HG02938 (cell line): ENCODE measurements at regions not wholly inside any gene's neighbourhood (a gene's known extent, or its start where the extent isn't known, plus 50 kb on each side); places are given as distances from the start of the nearest gene placed in this dataset.

ENCODE experiments used
- ATAC-seq: cut with Tn5 transposase; IDR thresholded peaks from one replicate; pipeline ENCODE4 v1.9.1; 2021; ENCODE audit warnings: mild to moderate bottlenecking, moderate library complexity; ENCODE audit not compliant: unreplicated experiment

DNA sequence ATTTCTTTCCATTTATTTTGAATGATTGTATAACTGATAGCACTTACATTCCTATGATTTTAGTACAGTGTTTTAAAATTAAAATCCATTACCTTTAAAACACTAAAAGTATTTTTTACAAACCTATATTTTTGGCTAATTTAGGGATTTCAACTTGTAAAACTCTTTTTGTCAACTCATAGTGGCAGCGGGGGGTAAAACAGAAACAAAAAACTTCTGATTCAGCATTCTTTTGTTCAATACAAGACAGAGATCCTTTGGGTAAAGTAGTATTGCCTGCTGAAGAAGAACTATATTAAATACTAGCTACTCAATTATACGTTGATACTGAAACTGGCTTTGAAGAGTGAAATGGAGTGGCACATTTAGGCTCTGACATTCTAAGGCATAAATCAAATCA lies 437.4 kb upstream of the CDH19 start:
- no peak for ATAC-seq

DNA sequence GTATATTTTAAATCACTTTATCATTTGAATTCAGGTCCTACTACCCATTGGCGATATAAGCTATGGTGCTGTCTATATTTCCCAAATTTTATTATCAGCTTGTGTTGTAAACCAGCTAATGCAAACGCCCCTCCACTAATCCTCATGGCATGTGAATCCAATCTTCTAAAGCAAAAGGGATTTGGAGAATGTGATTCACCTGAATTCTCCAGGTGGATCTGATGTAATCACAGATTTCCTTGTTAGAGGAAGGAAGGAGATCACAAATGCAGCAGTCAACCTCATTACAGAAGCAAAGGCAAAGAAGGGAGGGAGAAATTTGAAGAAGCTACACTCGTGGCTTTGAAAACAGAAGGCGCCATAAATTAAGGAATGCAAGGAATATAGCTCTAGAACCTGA lies 431.1 kb upstream of the CDH19 start:
- no peak for ATAC-seq

DNA sequence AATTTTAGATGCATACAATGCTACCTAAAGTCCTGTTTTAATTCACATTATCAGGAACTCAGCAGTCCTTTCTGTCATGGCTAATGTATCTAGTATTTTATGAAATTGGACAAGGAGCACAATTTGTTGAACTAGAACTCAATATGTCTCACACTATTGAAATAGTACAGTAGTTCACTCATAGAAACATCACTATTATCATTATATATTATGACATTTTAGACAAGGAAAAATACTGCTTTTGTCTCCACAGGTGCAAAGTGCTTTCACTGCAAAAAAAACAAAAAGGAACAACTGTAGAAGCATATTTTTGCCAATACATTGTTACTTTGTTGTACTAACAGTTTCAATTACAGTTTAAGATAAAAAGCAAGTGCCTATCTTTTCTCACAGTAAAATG lies 419.2 kb upstream of the CDH19 start:
- no peak for ATAC-seq

DNA sequence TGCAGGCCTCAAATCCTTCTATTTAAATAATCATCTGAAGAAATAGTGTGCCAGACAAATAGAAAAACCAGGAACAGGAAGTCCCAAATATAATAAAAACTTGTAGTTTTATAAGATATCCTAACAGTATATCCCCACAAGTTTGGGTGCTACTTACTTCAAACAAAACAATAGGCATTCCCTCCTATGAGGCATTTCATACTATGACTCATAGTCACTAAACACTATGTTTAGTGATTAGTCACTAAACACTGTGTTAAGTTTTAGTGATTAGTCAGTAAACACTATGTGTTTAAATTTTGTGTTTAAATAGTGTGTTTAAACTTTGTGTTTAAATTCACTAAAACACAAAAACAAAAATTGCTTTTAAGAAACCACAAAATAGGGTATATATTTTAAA lies 407.0 kb upstream of the CDH19 start:
- no peak for ATAC-seq

DNA sequence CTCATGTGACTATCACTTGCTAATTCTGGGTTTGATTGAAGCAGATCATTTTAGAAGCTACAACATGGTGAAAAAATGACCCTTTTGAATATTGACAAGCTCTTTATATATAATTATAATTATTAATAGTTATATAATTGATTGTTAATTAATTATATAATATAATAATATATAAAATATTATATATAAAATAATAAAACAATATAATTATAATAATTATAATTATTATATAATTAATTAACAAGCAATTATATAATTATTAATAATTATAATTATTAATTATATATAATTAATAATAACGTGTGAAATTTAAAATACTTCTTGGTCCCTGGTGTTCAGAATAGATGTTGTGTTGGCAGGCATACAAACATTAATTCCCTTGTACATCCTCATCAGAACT lies 404.1 kb upstream of the CDH19 start:
- no peak for ATAC-seq

DNA sequence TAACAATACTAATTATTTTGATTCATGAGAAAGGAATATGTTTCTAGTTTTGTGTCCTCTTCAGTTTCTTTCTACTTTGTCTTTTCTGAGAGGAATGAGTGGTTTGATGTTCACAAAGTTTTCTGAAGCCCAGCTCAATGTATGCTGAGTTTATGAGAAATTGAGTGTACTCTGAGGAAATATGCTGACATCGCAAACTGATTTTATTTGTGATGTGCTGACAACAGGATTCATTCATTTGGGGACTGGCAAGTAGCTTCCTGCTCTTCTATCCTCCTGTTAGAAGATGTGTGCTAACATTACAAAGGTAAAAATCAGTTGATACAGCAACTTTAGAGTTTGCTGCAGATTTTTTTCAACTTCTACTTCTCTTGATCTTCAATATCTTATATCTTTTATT lies 403.2 kb upstream of the CDH19 start:
- no peak for ATAC-seq

DNA sequence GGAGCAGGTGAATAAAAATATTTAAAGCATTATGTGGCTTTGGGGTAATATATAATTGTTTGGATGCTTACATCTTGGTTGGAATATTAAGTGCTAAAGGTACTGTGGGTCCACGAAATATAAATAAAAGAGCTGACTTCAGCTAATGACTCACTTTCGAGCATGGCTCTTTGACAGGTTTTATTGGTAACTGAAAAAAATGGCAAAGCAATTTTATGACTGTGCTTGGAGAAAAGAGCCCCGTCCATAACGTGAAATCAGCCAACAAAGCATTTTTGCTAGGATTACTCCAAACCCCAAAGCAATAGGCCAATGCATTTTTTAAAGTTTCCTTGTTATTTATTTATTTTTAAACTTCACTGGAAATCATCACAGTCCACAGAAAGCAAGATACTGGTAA lies 397.2 kb upstream of the CDH19 start:
- no peak for ATAC-seq

DNA sequence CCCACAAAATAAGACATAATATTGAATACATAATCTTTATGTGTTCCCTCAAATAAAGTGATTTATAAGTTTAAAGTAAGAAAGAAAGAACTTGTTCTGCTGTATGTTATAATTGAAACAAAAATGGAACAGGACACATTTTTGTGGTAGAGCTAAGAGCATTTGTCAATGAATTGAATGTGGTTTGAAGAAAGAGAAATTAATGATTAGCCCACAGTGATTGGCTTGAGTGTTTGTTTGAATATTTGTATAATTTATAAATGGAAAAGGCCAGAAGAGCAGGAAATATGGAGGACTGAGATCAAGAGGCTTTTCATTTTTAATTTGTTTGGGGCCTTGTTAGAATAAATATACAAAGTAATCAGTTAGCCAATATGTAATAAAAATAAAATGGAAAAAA lies 395.1 kb upstream of the CDH19 start:
- ATAC-seq = no peak

DNA sequence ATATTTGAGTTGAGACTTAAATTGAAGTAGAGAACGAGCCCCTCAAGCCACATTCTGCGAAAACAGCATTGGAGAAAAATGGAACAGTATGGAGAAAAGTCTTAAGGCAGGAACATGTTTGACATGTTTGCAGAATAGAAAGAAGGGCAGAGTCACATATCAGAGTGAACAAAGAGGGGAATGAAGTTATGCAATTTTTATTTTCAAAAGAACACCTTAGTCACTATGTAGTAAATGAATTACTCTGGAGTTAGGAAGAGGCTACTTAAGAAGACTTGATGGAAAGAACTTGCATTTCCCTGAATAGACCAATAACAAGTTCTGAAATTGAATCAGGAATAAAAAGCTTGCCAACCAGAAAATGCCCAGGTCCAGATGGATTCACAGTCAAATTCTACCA lies 391.4 kb upstream of the CDH19 start:
- ATAC-seq = no peak

DNA sequence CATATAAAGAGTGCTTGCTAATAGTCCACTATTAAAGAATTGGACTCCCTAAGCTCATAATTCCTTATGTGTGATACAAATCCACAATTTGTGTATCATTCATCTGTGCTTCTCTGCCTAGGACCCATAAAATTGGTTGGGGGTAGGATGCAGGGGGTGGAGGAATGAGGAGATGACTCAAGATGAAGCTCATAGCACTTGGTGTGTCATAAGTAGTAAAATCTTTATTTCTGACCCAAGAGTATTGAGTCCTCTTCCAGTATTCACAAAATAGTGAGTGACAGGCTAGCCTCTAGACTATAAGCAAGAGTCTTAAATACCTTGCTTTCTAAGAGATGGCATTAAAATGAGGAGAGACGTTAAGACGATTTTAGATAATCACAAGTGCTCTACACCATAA lies 390.9 kb upstream of the CDH19 start:
- ATAC-seq = no peak

DNA sequence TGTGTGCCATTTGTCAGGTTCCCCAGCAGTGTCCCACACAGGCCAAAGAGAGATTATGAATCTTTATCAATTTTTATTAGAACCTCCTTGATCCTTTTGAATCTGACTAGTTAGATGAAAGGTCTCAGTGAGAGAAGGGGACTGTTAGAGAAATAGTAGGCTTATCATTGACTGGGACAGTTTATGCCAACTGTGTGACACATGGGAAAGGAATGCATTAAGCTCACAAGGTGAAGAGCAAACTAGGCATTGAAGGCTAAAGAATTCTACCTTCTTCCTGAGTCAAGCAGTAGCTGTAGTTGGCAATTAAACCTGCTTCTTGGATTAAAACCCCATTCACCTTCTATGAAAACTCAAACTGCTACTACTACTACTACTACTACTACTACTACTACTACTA lies 389.6 kb upstream of the CDH19 start:
- no peak for ATAC-seq

DNA sequence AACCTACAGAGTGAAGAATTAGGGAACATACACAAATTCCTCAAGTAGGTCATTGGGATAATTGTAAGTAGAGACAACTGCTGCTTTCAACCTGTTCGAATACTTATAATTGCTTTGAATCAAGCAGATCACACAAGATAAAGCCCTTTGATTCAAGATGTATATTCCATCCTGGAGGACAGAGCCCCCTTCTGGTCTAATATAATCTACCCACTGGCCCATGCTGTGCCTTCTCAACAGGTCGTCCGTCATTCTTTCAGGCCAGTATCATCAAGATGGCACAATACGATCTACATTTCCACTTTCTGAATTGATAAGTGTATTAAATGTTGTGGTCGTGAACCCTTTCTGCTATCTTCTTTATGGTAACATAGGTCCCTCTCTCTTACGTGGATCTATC lies 387.0 kb upstream of the CDH19 start:
- ATAC-seq = no peak

DNA sequence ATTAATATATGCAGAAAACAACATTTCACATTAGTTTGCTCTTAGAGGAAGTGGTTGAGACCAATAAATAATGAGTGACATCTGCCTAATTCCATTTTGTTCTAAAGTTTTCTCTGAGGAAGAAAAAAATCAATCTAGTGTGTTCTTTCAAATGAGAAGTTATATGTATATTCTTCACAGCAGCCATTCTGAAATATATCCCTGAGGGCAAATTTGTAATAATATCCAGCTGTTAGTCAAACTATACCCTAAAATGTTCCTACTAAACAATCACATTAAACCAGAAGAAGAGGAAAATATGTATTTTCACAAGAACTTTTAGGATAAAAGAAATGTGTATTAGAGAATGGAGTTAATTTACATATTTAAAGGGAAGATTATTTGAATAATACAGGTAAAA lies 375.1 kb upstream of the CDH19 start:
- ATAC-seq = no peak

DNA sequence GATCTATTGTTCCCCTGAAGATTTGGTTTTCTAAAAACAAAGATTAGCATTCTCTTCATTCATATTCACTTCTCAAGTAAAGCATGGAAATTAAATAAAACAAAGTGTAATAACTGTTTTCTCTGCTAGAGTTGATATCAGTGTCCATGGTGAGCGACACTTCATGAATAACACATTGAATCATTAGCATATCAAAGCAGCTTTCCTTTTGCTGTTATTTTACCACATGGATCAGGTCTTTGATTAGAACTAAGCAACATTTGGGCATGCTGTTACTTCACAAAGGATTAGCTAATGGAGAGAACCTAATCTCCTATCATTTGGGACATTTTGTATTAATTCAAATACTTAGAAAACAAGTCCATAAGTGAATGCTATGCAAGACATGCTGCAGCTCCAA lies 368.8 kb upstream of the CDH19 start:
- ATAC-seq = no peak

DNA sequence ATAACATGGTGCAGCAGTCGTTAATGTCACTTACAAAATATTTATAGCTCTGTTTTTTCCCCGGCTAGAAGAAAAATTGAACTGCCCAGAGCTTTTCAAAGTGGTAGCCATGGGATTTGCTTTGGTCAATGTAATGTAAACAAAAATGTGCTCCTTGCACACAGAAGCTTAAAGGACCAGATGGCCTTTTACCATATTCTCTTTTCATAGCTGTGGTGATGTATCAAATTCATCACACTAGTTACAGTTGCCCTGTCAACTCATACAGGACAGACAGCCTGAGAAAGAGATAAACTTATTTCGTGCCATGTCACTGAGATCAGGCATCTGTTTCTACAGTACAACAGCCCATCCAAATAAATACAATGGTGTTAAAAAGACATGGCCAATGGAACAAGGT lies 368.1 kb upstream of the CDH19 start:
- no peak for ATAC-seq

DNA sequence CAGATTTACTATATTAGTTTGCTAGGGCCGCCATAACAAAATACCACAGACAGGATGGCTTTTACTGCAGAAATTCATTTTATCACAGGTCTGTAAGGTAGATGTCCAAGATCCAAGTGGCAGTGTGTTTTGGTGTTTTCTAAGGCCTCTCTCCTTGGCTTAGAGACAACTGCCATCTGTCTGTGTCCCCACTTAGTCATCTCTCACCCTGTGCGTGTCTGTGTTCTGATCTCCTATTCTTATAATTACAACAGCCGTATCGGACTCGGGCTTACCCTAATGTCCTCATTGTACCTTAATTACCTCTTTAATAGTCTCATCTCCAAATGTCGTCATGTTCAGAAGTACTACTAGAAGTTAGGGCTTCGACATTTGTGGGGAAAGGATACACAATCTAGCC lies 362.3 kb upstream of the CDH19 start:
- ATAC-seq = no peak

DNA sequence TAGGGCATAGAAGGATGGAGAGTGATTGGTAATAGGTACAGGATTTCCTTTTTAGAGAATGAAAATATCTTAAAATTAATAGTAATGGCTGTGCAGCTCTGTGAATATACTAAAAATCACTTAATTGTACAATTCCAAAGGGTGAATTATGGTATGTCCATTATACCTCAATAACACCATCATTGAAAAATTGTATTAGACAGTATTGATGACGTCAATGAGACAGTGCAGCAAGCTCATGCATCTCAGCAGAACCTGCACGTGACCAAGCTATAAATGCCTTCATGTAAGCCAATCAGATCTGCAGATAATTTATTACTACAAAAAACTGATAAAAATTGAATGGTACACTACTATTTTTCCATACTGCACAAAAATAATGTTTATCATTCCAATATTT lies 354.4 kb upstream of the CDH19 start:
- no peak for ATAC-seq

DNA sequence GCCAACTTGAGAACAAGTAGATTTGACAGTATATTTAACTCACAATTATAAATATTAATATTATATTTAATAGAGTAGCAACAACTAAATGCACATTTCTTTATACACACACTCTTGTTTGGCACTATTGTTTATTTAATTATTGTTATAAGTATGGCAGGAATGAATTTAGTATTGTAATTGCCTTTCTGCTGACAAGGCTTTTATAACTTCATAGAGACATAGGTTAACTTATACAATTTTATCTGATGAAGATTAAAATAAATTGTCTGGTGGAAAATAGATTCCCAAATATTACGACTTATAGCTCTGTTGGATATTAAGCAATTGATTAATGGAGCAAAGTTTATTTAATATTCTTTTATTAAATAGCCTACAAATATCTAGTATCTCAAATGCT lies 347.9 kb upstream of the CDH19 start:
- no peak for ATAC-seq

DNA sequence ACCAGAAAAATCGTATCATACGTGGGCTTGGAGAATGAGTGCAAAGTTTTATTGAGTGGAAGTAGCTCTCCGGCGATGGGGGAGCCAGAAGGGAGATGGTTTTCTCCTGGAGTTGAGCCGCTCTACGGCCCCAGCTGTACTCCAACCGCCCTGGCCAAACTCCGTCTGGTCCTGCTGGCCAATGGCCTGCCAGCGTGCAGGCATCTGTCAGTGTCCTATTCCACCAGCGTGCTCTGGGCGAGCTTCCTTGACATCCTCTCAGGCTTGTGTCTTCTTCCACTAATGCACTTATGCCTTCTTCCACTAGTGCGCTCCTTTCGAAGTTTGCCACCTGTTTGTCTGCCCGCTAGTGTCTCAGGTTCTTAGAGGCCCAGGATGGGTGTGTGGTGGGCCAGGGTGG lies 345.5 kb upstream of the CDH19 start:
- no peak for ATAC-seq

DNA sequence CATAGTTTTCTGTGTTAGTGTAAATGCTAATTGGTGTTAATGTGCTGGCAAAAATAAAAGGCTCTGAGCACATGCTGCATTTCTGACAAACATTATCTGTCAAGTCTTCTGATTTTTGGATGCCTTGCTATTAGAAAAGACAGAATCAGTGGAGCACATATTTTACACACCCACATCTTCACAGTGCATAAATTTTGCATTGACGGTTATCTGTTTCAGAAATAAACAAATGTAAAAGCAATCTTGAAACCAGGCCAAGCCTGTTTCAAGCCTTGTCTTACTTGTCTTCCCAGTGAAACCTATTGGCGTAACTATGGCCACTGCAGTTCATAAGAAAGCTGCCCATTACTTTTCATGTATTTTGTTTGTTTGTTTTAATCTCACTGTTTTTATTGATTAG lies 333.7 kb upstream of the CDH19 start:
- no peak for ATAC-seq

DNA sequence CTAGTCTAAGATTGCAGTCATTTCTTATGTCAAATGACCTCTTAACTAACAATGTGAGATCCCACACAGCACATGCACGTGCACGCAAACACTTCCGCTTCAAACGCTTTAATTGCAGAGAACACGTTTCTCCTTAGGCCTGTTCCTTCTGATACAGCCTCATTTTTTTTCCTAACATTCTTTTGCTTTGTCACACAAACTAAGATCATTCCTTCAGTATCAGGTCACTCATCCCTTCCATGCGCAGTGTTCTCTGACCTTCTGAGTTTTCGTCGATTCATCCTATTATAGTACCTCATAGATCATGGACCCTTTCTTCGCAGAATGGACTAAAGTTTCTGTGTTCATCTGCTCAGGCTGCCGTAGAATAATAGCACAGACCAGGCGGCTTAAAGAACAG lies 327.1 kb upstream of the CDH19 start:
- no peak for ATAC-seq

DNA sequence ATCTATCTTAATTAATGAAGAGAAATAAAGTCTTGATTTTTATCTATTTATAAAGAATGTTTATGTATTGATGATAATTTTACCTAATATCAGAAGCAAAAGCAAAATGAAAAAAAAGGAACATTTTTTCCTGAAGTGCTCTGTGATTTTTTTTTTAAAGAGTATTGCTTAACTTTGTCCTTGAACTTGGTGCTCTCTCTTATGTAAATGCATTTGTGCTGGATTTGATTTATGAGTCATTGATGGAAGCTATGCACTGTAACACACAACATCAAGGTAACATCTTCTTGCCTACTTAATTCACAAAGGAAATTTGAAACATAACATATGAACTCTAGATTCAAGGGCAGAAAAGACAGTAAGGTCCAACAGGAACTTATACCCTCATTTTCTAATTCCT lies 312.9 kb upstream of the CDH19 start:
- no peak for ATAC-seq

DNA sequence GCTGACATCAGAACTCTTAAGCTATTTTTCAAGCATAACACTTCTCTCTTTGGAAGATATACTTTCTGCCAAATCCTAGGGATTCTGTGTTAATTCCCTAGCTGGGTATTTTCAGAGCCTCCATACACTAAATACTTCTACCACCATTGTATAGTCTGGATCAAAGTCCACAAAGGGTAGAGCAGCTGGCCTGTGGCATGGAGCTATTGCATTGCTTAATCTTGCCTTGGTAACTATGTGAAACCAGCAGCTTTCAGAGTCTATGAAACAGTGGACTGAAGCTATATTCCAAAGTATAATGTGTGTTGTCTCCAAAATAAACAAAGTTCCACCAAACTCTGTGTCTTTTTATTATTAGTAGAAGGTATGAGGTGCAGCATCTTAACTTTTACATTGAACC lies 296.9 kb upstream of the CDH19 start:
- ATAC-seq = no peak

DNA sequence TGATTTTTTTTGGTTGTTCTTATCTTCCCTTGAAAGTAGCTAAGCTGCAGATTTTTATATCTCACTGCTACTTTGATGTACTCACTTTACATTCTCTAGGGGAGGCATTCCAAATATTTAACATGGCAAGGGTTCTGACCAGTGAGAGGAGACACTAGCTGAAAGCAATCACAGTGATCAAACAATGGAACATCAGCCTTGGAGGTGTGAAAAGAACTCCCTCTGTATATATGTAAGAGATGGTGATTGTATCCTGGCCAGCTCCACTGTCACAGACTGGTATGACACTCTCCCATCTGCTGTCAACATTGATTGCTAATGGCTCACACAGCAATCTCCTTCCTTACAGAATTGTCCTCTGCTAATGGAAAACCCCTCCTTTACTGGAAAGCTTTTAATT lies 291.7 kb upstream of the CDH19 start:
- no peak for ATAC-seq
